ENCODE measurements at regions not wholly inside any gene's neighbourhood (a gene's known extent, or its start where the extent isn't known, plus 50 kb on each side); places are given as distances from the start of the nearest gene placed in this dataset.

DNA sequence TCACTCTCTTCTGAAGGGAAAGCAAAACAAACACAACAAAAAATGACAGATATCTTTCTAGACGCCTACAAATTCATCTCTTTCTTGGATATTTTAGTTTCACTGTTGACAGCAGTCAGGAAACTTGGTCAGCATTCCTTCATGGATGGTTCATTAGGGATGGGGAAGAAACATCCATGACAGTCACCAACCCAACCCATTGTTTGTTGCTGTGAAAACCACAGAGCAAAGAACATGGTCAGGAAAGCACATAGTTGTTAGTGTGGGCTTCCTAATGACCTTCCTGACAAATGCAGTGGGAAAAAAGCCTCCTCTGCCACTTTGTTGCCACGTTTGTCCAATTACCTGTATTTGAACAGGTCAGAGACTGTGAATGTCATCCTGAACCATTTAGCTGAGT is 139.8 kb upstream of the SNX19 start:
- no peak for DNase-seq

DNA sequence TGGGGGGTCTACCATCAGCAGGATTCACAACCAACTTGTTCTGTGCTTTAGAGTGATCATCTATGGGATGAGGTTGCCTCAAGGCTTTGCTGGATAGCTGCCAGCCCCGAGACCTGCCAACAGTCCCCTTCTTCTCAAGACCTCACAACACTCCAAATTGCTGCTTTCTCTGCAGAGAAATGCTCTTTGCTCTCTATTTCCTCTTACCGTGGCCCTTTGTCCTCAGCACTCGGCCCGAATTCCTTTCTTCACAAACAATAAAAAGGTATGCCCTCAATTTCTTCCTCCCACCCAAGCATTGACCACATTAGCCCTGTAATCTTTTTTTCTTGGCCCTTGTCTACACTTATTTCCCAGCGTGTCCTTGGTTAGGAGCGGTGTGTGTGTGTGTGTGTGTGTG is 147.4 kb upstream of the SNX19 start:
- DNase-seq, result no peak

DNA sequence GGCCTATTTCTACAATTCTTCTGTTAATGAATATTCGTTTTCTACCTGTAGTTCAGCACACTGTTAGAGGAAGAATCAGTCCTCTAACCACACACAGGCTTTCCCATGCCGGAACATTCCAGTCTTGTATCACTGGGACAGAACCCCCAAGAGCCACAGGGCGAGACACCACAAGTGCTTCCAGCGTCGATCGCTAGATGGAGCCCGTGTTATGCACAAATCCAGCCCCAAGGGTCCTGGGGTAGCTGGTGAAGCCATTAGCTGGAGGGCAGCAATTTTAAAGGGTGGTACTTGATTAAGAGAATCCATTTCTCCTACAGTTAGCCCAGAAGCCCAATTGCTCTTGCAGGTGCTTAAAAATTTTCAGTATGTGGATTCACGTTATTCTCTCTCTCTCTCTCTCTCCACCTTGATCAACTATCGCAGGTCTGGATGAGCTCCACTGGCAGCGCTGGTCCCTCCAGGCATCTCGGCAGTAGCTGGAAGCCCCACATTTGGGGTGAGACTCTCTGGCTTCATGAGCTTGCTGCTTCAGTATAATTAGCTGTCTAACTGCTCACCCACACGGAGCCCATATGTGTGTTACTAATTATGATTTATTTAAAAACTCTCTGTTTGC is 148.2 kb upstream of the SNX19 start:
- DNase-seq, result peak; percentile 20

DNA sequence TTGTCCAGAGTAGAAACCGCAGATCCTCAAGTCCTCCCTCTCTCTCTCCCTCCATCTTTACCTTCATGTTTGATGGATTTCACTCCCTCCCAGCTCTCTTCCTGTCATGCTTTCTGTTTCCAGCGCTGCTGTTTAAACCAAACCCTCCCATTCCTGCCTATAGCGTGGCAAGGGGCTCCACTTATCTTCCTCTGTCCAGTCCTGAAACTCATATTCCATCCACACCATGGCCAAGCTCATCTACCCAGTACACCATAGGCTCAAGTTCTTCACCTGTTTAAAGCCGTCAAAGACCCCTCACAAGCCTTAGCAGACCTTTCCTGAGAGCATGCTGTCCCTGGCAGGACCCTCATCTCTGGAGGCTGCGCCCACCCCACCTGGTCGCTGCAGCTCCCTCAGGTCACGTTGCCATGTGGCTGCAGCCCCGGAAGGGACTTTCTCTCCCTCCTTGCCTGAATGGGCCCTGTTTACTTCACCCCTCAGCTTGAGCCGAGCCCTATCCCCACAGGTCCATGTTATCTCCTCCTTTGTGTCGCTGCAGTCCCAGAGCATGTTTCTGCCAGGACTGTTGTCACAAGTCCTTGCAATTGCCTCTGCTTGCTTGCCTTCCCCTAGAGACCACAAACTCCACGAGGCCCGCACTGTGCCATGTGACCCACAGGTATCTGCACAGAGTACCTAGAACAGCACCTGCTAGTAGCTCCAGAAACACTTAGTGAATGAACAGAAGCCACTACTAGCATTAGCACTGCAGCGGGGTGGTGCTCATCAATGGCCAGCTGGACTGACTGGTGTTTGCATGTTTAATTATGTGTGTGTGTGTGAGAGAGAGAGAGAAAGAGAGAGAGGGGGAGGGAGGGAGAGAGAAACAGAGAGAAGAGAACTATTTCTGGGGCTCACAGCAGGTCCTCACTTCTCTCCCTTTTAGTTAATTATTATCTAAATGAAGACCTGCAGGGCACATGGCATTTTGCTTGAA is 149.4 kb upstream of the SNX19 start:
- DNase-seq, result no peak

DNA sequence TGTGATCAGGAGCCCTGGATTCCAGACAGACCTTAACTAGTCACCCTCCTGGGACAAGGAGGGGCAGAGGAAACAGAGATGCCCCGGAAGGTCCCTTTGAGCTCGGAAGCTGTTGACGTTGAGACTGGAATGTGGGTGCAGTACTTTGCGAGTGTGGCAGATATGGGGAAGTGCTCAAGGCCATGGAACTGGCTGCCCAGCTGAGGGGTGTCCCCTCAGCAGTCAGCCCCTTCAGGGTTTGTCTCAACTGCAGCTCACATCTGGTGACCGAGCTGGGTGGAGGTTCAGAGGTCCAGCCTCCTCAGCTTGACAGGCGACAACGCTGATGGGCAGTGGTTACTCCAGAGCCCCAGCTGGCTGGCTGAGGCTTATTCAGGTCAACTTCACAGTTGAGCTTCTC is 150.3 kb upstream of the SNX19 start:
- DNase-seq, result no peak

DNA sequence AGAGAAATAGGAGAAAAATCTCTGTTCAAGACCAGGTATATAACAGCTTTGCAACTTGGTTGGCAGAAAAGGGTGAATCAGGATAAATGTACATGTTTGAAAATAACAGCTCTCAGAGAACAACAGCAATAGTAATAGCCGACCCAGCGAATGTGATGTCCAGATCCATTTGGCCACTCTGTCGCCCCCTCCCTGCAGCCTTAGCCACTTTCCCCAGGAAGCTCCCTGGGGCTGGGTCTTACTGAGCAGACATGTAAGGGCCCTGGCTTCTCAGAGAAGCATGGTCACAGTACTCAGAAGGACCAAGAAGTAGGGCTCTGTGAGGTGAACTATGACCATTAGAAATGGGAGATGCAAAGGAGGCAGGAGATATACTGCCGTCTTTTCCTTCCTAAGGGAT is 154.1 kb upstream of the SNX19 start:
- DNase-seq, result no peak

DNA sequence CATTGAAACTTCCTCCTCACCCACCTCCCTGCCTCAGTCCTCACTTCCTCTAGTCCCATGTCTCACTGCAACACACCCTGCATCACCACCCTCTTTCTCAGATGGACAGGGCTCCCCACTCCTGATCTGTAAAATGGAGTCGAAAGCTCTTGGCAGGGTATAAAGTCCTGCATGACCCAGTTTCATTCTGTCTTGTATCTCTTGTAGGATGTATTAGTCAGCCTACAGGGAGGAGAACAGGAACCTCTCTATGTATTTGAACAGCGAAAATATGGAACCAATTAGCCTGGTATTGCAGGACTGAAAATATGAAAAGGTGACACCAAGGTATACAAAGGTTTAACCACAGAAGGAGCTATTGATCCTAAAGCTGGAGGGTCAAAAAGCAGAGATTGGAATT is 156.9 kb upstream of the SNX19 start:
- DNase-seq, result no peak

DNA sequence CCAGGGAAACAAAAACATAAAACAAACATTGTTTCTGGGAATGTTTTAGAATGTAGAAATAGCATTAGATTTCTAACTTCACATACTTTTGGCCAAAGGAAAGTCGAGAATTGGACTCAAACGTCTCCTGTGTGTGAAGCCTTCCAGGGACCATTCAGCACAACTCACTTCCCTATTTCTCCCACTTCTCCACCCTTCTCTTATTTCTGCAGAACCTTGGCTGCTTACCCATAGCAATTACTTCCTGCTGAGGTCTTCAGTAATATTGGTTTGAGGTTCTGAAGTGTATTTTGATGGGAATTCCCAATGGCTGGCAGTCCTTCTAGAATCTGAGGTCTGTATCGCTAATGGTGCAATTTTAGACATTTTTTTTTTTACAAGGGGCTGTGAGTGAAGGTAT is 158.3 kb upstream of the SNX19 start:
- no peak for DNase-seq

DNA sequence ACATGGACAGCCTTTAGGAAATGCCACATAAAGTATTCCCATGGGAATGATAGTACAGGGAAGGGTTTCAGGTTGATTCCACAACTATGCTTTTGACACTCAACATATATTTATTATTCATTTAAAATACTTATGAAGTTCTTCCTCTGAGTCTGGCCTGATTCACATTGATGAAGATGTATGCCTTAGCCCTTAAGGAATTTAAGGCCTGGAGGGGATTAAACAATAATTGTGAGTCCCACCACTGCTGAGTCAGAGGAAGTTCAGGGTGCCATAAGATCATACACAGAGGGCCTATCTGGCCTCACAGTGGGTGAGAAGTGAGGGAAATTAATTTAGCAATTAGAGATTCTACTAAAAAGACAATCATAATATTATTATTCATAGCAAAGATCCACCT is 161.1 kb upstream of the SNX19 start:
- DNase-seq, result no peak

DNA sequence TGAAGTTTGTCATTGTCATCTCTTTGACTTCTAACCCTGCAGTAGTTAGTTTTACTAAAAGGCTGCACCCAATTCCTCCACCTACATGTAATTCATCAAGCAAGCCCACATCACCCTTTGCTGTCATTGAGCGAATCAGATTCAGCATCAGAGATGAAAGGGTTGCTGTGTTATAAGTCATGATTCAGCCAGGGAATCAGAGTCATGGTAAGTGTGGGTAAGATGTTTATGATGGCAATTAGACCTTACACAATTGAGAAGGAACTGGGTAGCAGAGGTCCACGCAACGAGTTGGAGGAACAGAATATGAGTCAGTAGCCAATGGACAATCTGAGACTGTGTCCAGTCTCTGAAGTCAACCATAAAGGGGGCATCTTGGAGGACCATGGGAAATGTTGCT is 162.8 kb upstream of the SNX19 start:
- DNase-seq, result no peak

DNA sequence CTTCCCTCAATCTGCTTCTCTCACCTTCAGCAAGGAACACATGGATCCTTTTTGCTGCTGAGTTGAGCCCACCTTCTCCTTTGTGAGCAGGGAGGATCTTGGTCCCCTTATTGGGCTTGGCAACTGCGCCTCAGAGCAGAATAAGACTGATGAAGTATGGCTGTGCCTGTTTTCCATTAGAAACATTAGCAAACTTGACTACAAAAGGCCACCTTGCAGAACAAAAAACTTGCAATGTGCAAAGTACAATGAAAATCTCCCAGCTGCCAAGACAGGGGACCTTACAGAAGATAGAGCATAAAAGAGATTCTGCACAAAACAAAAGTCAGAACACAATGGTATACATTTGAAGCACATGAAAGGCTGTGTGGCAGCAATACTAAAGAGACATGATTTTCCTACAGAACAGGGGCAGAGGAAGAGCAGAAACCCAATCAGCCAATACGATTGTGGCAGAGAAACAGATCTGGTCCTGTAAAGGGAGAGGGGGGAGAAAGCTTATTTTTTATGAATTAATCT is 173.5 kb upstream of the SNX19 start:
- no peak for DNase-seq

DNA sequence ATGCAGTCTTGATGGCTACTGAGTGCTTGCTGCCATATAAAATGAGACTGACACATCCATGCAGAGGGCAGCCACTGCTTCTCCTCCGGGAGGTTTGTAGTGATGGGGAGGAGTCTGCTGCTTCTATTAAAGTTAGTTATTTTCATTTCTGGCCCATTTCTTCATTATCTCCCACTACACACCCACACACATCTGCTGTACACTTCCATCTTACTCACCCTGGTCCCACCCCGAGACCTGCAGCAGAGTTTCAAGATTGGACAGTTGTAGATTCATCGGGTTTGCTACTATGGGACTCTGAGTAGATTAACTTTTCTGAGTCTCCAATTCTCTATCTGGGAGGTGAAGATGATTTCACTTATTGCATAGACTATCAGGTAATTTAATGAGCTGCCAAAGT is 176.2 kb upstream of the SNX19 start:
- DNase-seq, result no peak

DNA sequence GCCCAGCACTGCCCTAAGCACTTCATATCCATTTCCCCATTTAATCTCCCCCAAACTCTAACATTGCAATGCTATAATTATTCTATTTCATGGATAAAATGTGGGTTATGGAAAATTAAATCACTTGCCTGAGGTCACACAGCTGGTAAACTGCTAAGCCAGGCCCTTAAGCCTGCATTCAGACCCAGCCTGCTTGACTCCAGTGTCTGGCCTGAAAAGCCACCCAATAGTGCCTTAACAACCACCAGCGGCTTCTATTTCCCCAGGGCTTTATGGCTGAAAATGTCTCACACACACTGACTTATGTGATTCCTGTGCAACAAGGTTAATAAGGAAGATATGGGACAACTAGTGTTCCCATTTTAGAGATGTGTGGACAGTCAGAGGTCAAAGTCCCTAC is 178.5 kb upstream of the SNX19 start:
- DNase-seq, result no peak

DNA sequence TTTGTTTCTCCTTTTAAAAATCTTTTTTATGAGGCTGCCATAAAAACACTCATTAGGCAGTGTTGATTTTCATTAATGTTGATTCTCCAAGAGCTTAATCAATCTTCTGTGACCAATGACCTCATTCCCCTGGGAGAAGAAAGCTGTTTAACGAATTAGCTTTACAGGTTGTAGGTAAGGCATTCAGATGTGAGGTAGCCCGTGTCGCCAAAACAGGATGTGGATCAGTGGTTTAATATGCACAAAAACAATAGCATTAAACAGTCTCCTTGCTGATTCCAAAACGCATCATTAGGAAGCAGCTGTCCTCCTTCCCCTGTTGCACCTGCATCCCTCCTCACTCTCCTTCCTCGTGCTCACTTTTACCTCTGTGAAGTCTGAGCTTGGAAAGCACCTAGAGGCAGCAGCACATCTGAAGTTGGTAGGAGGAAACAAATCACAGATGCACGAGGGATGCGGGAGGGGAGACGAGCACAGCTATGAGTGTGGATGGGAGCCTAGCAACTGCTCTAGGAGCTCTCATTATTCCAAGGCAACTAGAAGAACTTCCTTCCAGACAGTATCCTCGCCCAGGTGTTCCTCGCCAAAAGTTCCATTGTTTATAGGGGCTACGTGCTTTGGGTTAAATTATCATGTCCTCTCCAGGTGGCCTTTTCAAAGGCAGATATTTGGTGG is 179.4 kb upstream of the SNX19 start:
- no peak for DNase-seq

DNA sequence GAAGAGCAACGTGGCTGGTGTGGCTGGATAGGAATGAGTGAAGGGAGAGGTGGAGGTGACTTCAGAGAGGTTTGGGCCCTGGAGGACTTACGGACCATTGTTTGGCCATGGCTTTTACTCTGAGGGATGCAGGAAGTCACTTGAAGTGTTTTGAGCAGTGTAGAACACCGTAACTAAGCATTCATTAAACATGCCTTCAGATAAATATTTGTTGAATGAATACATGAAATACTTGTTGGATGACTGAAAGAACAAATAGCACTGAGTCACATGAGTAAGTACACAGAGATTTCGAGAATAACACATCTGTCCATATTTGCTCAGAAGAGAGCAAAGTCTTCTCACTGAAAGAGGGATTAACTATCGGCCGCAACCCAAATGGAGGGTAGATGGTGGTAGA is 182.7 kb upstream of the SNX19 start:
- DNase-seq, result no peak

DNA sequence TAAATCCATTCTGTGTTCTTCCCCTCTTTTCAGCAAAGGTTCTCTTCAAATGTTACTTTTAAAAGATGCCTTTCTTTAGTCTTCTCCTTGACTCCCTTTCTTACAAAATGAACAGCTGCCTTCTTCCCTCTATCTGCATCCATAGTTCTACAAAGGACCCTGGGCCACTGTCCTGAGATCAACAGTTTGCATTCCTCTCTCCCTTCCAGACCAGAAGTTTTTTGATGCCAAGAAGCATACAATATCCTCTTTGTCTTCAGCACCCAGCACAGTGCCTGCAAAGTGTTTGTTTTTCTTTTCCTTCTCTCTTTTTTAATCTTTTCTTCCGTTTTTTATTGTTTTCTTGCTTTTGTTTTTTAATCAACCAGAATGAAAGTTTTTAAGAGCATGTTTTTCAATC is 183.5 kb upstream of the SNX19 start:
- no peak for DNase-seq

DNA sequence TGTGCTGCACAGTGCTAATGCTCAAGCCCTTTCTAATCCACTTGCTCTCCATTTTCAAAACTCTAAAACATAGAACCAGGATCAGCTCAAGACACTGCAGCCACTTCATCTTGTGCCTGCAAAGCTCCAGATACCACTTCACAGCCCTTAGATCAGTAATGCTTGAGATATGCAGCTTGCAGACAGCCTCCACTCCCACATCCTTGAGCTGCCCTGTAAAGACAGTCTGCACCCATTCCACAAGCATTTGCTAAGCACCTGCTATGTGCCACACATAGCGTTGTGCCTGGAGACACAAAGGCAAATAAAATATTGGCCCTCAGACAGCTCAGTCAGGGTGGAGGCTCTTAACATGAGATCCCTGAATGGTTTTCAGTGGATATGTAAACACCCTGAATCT is 192.5 kb upstream of the SNX19 start:
- DNase-seq, result no peak

DNA sequence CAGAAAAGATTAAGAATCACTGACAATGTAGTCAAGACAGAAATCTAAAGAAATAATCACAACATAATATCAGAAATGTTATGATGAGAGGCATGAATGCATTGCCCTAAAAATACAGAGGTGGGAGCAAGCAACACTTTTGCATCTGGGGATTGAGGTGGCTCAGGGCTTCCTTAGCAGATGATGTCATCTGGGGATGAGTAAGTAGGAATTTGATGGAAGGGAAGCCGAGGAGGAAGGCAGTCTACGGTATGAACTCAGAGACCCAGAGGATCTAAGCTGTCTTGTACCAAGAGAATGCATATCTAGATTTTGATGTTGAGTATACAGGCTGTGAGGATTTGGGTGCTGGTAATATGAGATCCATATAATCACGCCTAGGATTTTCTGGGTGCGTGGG is 193.0 kb upstream of the SNX19 start:
- no peak for DNase-seq

DNA sequence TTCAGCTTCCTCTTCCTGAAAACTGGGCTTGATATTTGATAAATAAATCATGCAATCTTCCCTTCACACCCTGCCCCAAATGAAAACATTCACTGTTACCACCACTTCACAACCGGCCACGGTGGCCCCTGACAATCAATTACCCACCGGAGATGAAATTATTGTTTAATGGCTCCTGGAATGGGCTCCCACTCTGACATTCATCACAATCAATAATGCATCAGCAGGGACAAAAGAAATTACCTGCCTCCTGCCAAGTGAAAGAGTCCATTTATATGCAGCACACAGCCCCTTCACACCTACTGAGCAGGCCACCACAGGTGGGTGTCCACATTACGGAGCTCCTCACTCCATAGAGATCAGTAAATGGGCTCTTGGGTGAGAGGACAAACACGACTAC is 193.5 kb upstream of the SNX19 start:
- no peak for DNase-seq

DNA sequence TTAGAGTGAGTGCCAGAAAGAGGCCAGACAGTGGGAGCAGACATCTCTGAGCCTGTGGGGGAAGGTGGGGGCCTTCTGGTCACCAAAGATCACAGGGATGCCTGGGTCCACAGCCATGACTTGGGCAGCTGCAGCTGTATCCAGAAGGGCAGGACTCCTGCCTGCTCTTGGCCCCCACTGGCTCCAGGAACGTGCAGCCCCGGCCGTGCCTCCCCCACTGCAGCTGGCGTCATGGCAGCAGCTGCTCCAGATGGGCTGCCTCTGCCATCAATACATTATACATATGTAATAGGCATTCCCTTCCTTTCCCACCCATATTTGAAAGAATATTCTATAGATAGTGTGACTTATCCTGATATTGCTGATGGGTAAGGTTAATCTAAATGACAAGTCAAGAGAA is 195.5 kb upstream of the SNX19 start:
- DNase-seq, result no peak

DNA sequence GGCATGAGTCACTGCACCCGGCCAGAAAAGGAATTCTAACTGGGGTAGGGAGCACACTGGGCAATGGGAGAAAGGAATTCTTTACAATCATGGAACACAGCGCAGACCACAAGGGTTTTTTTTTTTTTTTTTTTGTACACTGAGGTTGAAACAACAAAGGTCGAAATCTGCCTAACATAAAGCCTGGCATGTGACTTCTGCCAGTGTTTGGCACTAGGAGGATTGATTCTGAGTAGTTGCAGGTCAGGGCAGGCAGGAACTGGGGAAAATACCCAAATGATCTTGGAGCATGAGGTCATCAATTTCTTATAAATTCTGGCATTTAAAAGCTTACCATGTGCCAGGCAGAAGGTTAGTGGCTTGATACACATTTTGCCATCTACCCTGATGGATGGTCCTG is 202.0 kb upstream of the SNX19 start:
- no peak for DNase-seq

DNA sequence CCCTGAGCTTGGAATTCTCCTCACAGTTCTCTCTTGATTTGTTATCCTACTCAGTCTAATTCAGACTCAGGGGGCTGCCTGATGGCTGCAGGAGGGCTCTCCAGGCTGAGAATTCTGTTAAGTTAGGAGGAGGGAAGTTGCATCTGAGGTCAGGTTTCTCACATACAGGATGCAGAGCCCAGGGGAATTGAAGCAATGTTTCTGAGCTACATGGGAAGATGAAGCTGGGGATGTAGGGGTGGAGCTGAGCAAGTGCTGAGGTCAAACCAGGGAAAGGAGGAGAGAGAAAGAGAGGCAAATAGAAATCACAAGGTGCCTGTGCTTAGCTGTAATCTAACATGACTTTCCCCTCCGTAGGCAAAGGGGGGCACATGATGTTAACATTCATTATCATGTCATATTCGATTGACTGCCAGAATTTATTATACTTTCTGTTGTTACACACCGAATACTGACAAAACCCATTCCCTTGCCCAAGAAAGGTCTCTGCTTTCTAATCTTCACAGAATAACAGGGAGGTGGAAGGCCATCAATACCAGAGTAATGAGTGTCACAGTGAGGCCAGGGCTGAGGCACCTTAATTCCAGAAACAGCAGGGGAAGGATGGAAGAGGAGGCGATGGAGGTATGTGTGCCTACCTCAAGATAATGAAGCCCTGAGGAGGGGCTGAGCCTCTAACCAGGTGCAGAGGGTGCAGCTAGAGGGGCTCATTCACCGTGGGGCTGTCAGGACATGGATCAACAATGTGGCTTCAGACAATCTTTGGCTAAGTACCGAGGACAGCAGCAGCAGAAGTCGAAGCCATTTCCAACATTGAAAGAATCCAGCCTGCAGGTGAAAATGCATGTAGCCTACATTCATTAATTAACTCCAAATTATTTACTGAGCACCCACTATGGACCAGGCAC is 205.4 kb upstream of the SNX19 start:
- no peak for DNase-seq

DNA sequence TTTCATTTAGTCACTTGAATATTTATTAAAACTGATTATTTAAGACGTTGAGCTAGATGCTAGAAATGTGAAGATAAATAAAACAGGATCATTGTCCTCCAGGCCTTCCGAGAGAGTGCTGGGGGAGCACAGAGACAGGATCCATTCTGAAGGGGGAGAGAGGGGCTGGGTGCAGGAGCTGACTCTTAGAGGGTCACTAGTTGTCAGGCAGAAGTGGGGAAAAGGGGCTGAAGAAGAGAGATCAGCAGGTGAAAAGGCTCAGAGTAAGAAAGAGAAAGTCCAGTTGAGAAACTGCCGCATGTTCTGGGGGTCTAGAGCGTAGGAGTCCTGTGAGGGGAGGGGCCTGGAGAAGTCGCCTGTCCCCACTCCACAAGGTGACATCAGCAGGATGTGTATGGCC is 206.2 kb upstream of the SNX19 start:
- no peak for DNase-seq
